K562 (cell line): ENCODE measurements at regions not wholly inside any gene's neighbourhood (a gene's known extent, or its start where the extent isn't known, plus 50 kb on each side); places are given as distances from the start of the nearest gene placed in this dataset.
A peak's percentile ranks its signal among the peaks of the same experiment; 100 is the strongest.

Experiments used
- ATAC-seq: fragments of 200-7000 bp; cut with Tn5 transposase; 3 replicates; pipeline ENCODE4 v1.9.1; 2020; ENCODE audit warnings: moderate library complexity
- BruUV-seq: library from RNA; stranded (reverse); fragments of 400-500 nt; replicated peaks from 2 replicates; lab custom pipeline; 2021; lab: Mats Ljungman, UMichigan
- CTCF ChIA-PET: fragments of 300-600 bp; formaldehyde crosslinking; extraction: SDS; loops from one replicate; lab custom pipeline; 2021; ENCODE audit warnings: low intra/inter-chr PET ratio; lab: Yijun Ruan, JAX
- POLR2A ChIA-PET: fragments of 300-600, 350-650 bp; sonication (Branson Sonifier 250); formaldehyde crosslinking; extraction: SDS; loops from one replicate; lab custom pipeline; 2021; ENCODE audit warnings: antibody characterized with exemption, inconsistent platforms; lab: Yijun Ruan, JAX
- DNase-seq, 4 experiments: peaks; one replicate each; pipeline versions ENCODE4 v3.0.0 to v3.0.0-alpha.2; 2011 to 2018; ENCODE audit warnings: low spot score in 3 of 4, mixed read lengths in 3 of 4; ENCODE audit errors: extremely low read depth in 1 of 4
- FAIRE-seq: peaks from 2 replicates; lab custom pipeline; 2011; peaks lifted over from hg19 to GRCh38; lab: Jason Lieb, UNC
- H2AFZ ChIP-seq: 2 replicates; pipeline ENCODE4 v1.6.0; 2011; ENCODE audit warnings: low read depth, low read length, control low read depth, inconsistent platforms
- H3K27ac ChIP-seq: fragments of 200-600 bp; 3 replicates; pipeline ENCODE4 v1.8.0; 2011; ENCODE audit warnings: low read depth, mild to moderate bottlenecking, control low read depth, inconsistent platforms, low read length, moderate library complexity, mixed read lengths; ENCODE audit errors: extremely low read depth
- H3K27me3 ChIP-seq, 2 experiments: fragments of 300-600 bp in 1 of 2; 2 replicates in 1 of 2; 3 replicates in 1 of 2; pipeline versions ENCODE4 v1.6.0 to v1.8.0; 2011; ENCODE audit warnings: inconsistent platforms in 2 of 2, low read length in 2 of 2, mild to moderate bottlenecking in 1 of 2, mixed read lengths in 1 of 2, moderate library complexity in 1 of 2; ENCODE audit not compliant: control insufficient read depth in 2 of 2, insufficient read depth in 2 of 2
- H3K36me3 ChIP-seq: fragments of 300-600 bp; 3 replicates; pipeline ENCODE4 v1.8.0; 2011; ENCODE audit warnings: mild to moderate bottlenecking, low read length, inconsistent platforms; ENCODE audit not compliant: control insufficient read depth, insufficient read depth
- H3K4me1 ChIP-seq, 2 experiments: fragments of 200-600 bp in 1 of 2; replicated peaks in 1 of 2; 2 replicates in 1 of 2; 3 replicates in 1 of 2; pipeline versions ENCODE4 v1.5.1 to v1.8.0; 2011; ENCODE audit warnings: inconsistent platforms in 2 of 2, low read length in 2 of 2, mild to moderate bottlenecking in 1 of 2, mixed read lengths in 1 of 2, moderate library complexity in 1 of 2; ENCODE audit not compliant: control insufficient read depth in 2 of 2, insufficient read depth in 2 of 2
- H3K4me2 ChIP-seq: 2 replicates; pipeline ENCODE4 v1.6.1; 2011; ENCODE audit warnings: low read length, control low read depth, inconsistent platforms, mixed read lengths; ENCODE audit not compliant: insufficient read depth
- H3K4me3 ChIP-seq: fragments of 200-600 bp; sonication (generic), shearing (Covaris generic); 2 replicates; pipeline ENCODE4 v1.5.1; 2016; ENCODE audit warnings: control low read depth, inconsistent platforms
- H3K79me2 ChIP-seq: fragments of 200-600 bp; 3 replicates; pipeline ENCODE4 v1.8.0; 2011; ENCODE audit warnings: low read length, inconsistent platforms; ENCODE audit not compliant: control insufficient read depth, insufficient read depth
- H3K9ac ChIP-seq, 2 experiments: 2 replicates each; pipeline versions ENCODE4 v1.6.0 to v1.6.1; 2011; ENCODE audit warnings: low read depth in 2 of 2, low read length in 2 of 2, control low read depth in 1 of 2, inconsistent platforms in 1 of 2, mild to moderate bottlenecking in 1 of 2, mixed read lengths in 1 of 2; ENCODE audit not compliant: insufficient read depth in 1 of 2
- H3K9me1 ChIP-seq: one replicate; pipeline ENCODE4 v1.6.0; 2011; ENCODE audit warnings: inconsistent platforms, mild to moderate bottlenecking, low read length, moderate library complexity; ENCODE audit not compliant: control insufficient read depth, insufficient read depth
- H3K9me3 ChIP-seq: replicated peaks from 2 replicates; pipeline ENCODE4 v1.5.1; 2011; ENCODE audit warnings: low read depth, low read length, inconsistent platforms; ENCODE audit not compliant: control insufficient read depth, insufficient read depth
- H4K20me1 ChIP-seq: replicated peaks from 2 replicates; pipeline ENCODE4 v1.6.1; 2011; ENCODE audit warnings: low read length, inconsistent platforms, mixed read lengths; ENCODE audit not compliant: control insufficient read depth, insufficient read depth
- C11orf30 ChIP-seq: fragments of 450-650 bp; IDR thresholded peaks from 2 replicates; pipeline ENCODE4 v1.6.1; 2016; ENCODE audit warnings: low read depth, mild to moderate bottlenecking
- ELF1 ChIP-seq: fragments of 200-800 bp; sonication (Bioruptor generic); IDR thresholded peaks from 2 replicates; pipeline ENCODE4 v1.6.1; 2016; ENCODE audit warnings: missing genetic modification characterization, missing compliant biosample characterization
- HDAC2 ChIP-seq: fragments of 450-650 bp; IDR thresholded peaks from 2 replicates; pipeline ENCODE4 v1.6.1; 2016; ENCODE audit warnings: mild to moderate bottlenecking
- MAFG ChIP-seq: fragments of 450-650 bp; conservative IDR thresholded peaks from 2 replicates; pipeline ENCODE4 v1.6.1; 2016; ENCODE audit warnings: missing genetic modification characterization, missing compliant biosample characterization
- NFYB ChIP-seq: IDR thresholded peaks from 2 replicates; pipeline ENCODE4 v1.6.1; 2011; ENCODE audit warnings: mild to moderate bottlenecking, moderate library complexity; ENCODE audit not compliant: insufficient read length; ENCODE audit errors: extremely low read depth
- NUFIP1 ChIP-seq: fragments of 450-650 bp; IDR thresholded peaks from 2 replicates; pipeline ENCODE4 v1.6.1; 2018; ENCODE audit not compliant: partially characterized antibody
- TFAM ChIP-seq: fragments of 250-450 bp; sonication (Bioruptor Pico); conservative IDR thresholded peaks from 2 replicates; pipeline ENCODE4 v1.5.0; 2021; ENCODE audit warnings: mild to moderate bottlenecking, moderate library complexity
- YY1 ChIP-seq, 3 experiments: IDR thresholded peaks; 2 replicates each; pipeline ENCODE4 v1.6.1; 2011; ENCODE audit warnings: low read length in 2 of 3, mild to moderate bottlenecking in 2 of 3, moderate library complexity in 2 of 3, borderline replicate concordance in 1 of 3, control low read depth in 1 of 3, low read depth in 1 of 3; ENCODE audit not compliant: insufficient read depth in 3 of 3, insufficient replicate concordance in 2 of 3, control insufficient read depth in 1 of 3, insufficient read length in 1 of 3; ENCODE audit errors: extremely low read depth in 1 of 3
- ZC3H11A ChIP-seq: IDR thresholded peaks from 2 replicates; pipeline ENCODE4 v1.6.1; 2012; ENCODE audit warnings: low read depth, low read length, improper control_type of control experiment
- ZNF212 ChIP-seq: fragments of 450-650 bp; formaldehyde crosslinking; IDR thresholded peaks from 2 replicates; pipeline ENCODE4 v1.4.0; 2020; ENCODE audit warnings: mild to moderate bottlenecking
- WGBS: fragments of 100-300 bp; shearing (Covaris generic); methylation state at CpG from one replicate; pipeline ENCODE4 v1.1.6; 2016; ENCODE audit warnings: low coverage, mixed read lengths; ENCODE audit not compliant: insufficient coverage; ENCODE audit errors: missing lambda C conversion rate; 5-methylcytosine and 5-hydroxymethylcytosine counted together
- in situ Hi-C: fragments of 300-500 bp; cut with MboI; formaldehyde crosslinking; loops from 4 replicates; pipeline ENCODE4 v1.15.0; 2018; ENCODE audit warnings: inconsistent platforms, mixed read lengths
- intact Hi-C: fragments of 100-400 bp; cut with micrococcal nuclease; formaldehyde crosslinking; loops from 2 replicates; pipeline ENCODE4 v1.14.2; 2022

GRCh38 chr4:167602157-167602556 lies 367.9 kb upstream of the SPOCK3 start:
- Histone ChIP-seq H3K27ac (no peak overlapping the region), H3K9me3 (no peaks in the 10 kb centered on the region), H3K4me1 (no peaks in the 10 kb centered on the region), H4K20me1 (no peaks in the 10 kb centered on the region), H3K79me2 (no peaks in the 10 kb centered on the region), H3K9me1 (no peaks in the 10 kb centered on the region), H3K9ac (no peak overlapping the region), H3K4me3 (no peak overlapping the region), H3K4me2 (no peak overlapping the region), H3K36me3 (no peaks in the 10 kb centered on the region), H3K27me3 (no peaks in the 10 kb centered on the region), H2AFZ (no peak overlapping the region)
- FAIRE-seq (no peak), DNase-seq (no peak), ATAC-seq (no peak)
- POLR2A ChIA-PET, result no interaction called here
- in situ Hi-C loops, result no loop called here
- no TSS peak for BruUV-seq
- 0% methylated on average over 2 of the region's 2 CpGs for WGBS
- CTCF ChIA-PET, result no interaction called here
- TF ChIP-seq C11orf30 (no peak), YY1 (IDR thresholded peaks at IDR 0.05; ENCODE audit: borderline replicate concordance in 1 of 3, control insufficient read depth in 1 of 3, extremely low read depth in 1 of 3, insufficient read depth in 3 of 3, insufficient read length in 1 of 3, insufficient replicate concordance in 2 of 3, low read depth in 1 of 3, low read length in 2 of 3) (no peak), ZNF212 (CRISPR knock-in tag) (no peak), TFAM (CRISPR knock-in tag) (no peak), MAFG (tag) (peak; percentile 34; the same call in 1 of the 2 replicates)
- intact Hi-C loops, result no loop called here

- Histone ChIP-seq H3K9ac (no peak overlapping the region), H3K4me2 (no peak overlapping the region), H3K4me1 (no peaks in the 10 kb centered on the region), H3K79me2 (no peaks in the 10 kb centered on the region), H3K4me3 (no peak overlapping the region), H3K9me1 (no peaks in the 10 kb centered on the region), H2AFZ (no peak overlapping the region), H3K36me3 (no peaks in the 10 kb centered on the region), H4K20me1 (no peaks in the 10 kb centered on the region), H3K27ac (no peak overlapping the region), H3K27me3 (no peaks in the 10 kb centered on the region), H3K9me3 (0 out of 2 replicates have a peak, but pooled peaks cover 2% of the 10 kb centered on the region)
- no TSS peak for BruUV-seq
- DNase-seq (no peak), FAIRE-seq (no peak), ATAC-seq (no peak)
- CTCF ChIA-PET, result no interaction called here
- 2% methylated on average over 3 of the region's 4 CpGs for WGBS
- in situ Hi-C loops, result no loop called here
- TF ChIP-seq HDAC2 (no peak), NUFIP1 (no peak), NFYB (no peak), ZC3H11A (no peak), ELF1 (no peak)
- POLR2A ChIA-PET, result no interaction called here
- intact Hi-C loops, result no loop called here
Observed at GRCh38 chr4:167606551-167606950, 372.3 kb upstream of the SPOCK3 start.
